GM12878 (cell line): ENCODE measurements at regions not wholly inside any gene's neighbourhood (a gene's known extent, or its start where the extent isn't known, plus 50 kb on each side); places are given as distances from the start of the nearest gene placed in this dataset.

Experiments used
- ATAC-seq: fragments of 200-7000 bp; cut with Tn5 transposase; 3 replicates; pipeline ENCODE4 v1.9.1; 2020; ENCODE audit warnings: mild to moderate bottlenecking, moderate library complexity
- BruUV-seq: library from RNA; stranded (reverse); fragments of 400-500 nt; replicated peaks from 2 replicates; lab custom pipeline; 2021; lab: Mats Ljungman, UMichigan
- CTCF ChIA-PET: fragments of 300-600 bp; sonication (Branson Sonifier 250); formaldehyde crosslinking; extraction: SDS; loops from one replicate; lab custom pipeline; 2021; ENCODE audit warnings: inconsistent platforms; lab: Yijun Ruan, JAX
- POLR2A ChIA-PET: fragments of 350-600 bp; formaldehyde crosslinking; extraction: SDS; loops from one replicate; lab custom pipeline; 2021; ENCODE audit warnings: inconsistent platforms; lab: Charles Lee
- RAD21 ChIA-PET: fragments of 300-600 bp; sonication (Branson Sonifier 250); formaldehyde crosslinking; loops from one replicate; lab custom pipeline; 2023; ENCODE audit warnings: antibody characterized with exemption; ENCODE audit not compliant: unreplicated experiment; lab: Charles Lee
- SMC1A ChIA-PET: fragments of 300-600 bp; sonication (Branson Sonifier 250); formaldehyde crosslinking; loops from one replicate; lab custom pipeline; 2023; ENCODE audit not compliant: unreplicated experiment, uncharacterized antibody; lab: Charles Lee
- DNase-seq: peaks from one replicate; pipeline ENCODE4 v3.0.0-alpha.2; 2011; ENCODE audit warnings: low read depth, low spot score
- FAIRE-seq: peaks from 3 replicates; lab custom pipeline; 2011; peaks lifted over from hg19 to GRCh38; lab: Jason Lieb, UNC
- H2AFZ ChIP-seq: 2 replicates; pipeline ENCODE4 v1.6.0; 2011; ENCODE audit warnings: low read depth, low read length, control low read depth; ENCODE audit not compliant: control insufficient read depth
- H3K27ac ChIP-seq: 2 replicates; pipeline ENCODE4 v1.5.1; 2011; ENCODE audit warnings: control low read depth; ENCODE audit not compliant: control insufficient read depth, insufficient read depth
- H3K27me3 ChIP-seq, 2 experiments: replicated peaks in 1 of 2; 2 replicates each; pipeline versions ENCODE4 v1.6.0 to v1.6.1; 2011; ENCODE audit warnings: low read length in 1 of 2; ENCODE audit not compliant: control insufficient read depth in 2 of 2, insufficient read depth in 2 of 2
- H3K36me3 ChIP-seq, 2 experiments: 2 replicates each; pipeline ENCODE4 v1.5.1; 2011; ENCODE audit warnings: low read length in 1 of 2; ENCODE audit not compliant: control insufficient read depth in 2 of 2, insufficient read depth in 2 of 2
- H3K4me1 ChIP-seq: 2 replicates; pipeline ENCODE4 v1.6.1; 2011; ENCODE audit warnings: mild to moderate bottlenecking, low read length, moderate library complexity, mixed read lengths; ENCODE audit not compliant: control insufficient read depth, insufficient read depth
- H3K4me2 ChIP-seq: 2 replicates; pipeline ENCODE4 v1.6.0; 2011; ENCODE audit warnings: control low read depth; ENCODE audit not compliant: control insufficient read depth, insufficient read depth
- H3K4me3 ChIP-seq: fragments of 200-600 bp; sonication (generic); 2 replicates; pipeline ENCODE4 v1.5.1; 2016
- H3K79me2 ChIP-seq: 2 replicates; pipeline ENCODE4 v1.6.0; 2011; ENCODE audit warnings: low read length; ENCODE audit not compliant: control insufficient read depth, insufficient read depth
- H3K9ac ChIP-seq: 2 replicates; pipeline ENCODE4 v1.8.0; 2011; ENCODE audit warnings: low read length, control low read depth, mixed read lengths; ENCODE audit not compliant: control insufficient read depth, insufficient read depth
- H3K9me3 ChIP-seq: replicated peaks from 3 replicates; pipeline ENCODE4 v1.5.1; 2011; ENCODE audit warnings: mild to moderate bottlenecking, low read length; ENCODE audit not compliant: control insufficient read depth, insufficient read depth
- H4K20me1 ChIP-seq: 2 replicates; pipeline ENCODE4 v1.6.0; 2011; ENCODE audit not compliant: control insufficient read depth, insufficient read depth
- BCL11A ChIP-seq: IDR thresholded peaks from 2 replicates; pipeline ENCODE4 v1.6.1; 2011; ENCODE audit warnings: low read depth, low read length
- BHLHE40 ChIP-seq, 2 experiments: fragments of 450-650 bp in 1 of 2; IDR thresholded peaks; 2 replicates each; pipeline ENCODE4 v1.6.1; 2011 to 2017; ENCODE audit warnings: low read depth in 2 of 2, borderline replicate concordance in 1 of 2, improper control_type of control experiment in 1 of 2, low read length in 1 of 2, mild to moderate bottlenecking in 1 of 2
- EGR1 ChIP-seq, 2 experiments: IDR thresholded peaks; 1 replicate in 1 of 2; 2 replicates in 1 of 2; pipeline ENCODE4 v1.6.1; 2011 to 2012; ENCODE audit warnings: low read depth in 2 of 2, low read length in 2 of 2, borderline replicate concordance in 1 of 2, mild to moderate bottlenecking in 1 of 2, moderate library complexity in 1 of 2
- ETV6 ChIP-seq, 2 experiments: fragments of 450-650 bp in 1 of 2; IDR thresholded peaks in 1 of 2; conservative IDR thresholded peaks in 1 of 2; 2 replicates each; pipeline ENCODE4 v1.6.1; 2014; ENCODE audit warnings: antibody characterized with exemption in 1 of 2, borderline replicate concordance in 1 of 2, low read depth in 1 of 2, mild to moderate bottlenecking in 1 of 2, moderate library complexity in 1 of 2
- GABPA ChIP-seq: IDR thresholded peaks from 2 replicates; pipeline ENCODE4 v1.6.1; 2014; ENCODE audit warnings: antibody characterized with exemption, low read depth, mild to moderate bottlenecking, inconsistent platforms
- JUND ChIP-seq: IDR thresholded peaks from 2 replicates; pipeline ENCODE4 v1.6.1; 2012; ENCODE audit warnings: low read depth, mild to moderate bottlenecking, low read length, improper control_type of control experiment, moderate library complexity
- KLF5 ChIP-seq: fragments of 450-650 bp; IDR thresholded peaks from 2 replicates; pipeline ENCODE4 v1.6.1; 2014; ENCODE audit warnings: mild to moderate bottlenecking; ENCODE audit not compliant: partially characterized antibody
- MLLT1 ChIP-seq: fragments of 450-650 bp; IDR thresholded peaks from 2 replicates; pipeline ENCODE4 v1.6.1; 2016; ENCODE audit warnings: mild to moderate bottlenecking
- RAD21 ChIP-seq: IDR thresholded peaks from 2 replicates; pipeline ENCODE4 v1.6.1; 2011; ENCODE audit warnings: mild to moderate bottlenecking, low read depth, low read length, moderate library complexity; ENCODE audit not compliant: insufficient read depth
- SP1 ChIP-seq: IDR thresholded peaks from one replicate; pipeline ENCODE4 v1.6.1; 2011; ENCODE audit warnings: low read depth, low read length
- STAT1 ChIP-seq: fragments of 450-650 bp; conservative IDR thresholded peaks from 2 replicates; pipeline ENCODE4 v1.6.1; 2014; ENCODE audit warnings: antibody characterized with exemption, mild to moderate bottlenecking
- ZBED1 ChIP-seq: IDR thresholded peaks from 2 replicates; pipeline ENCODE4 v1.6.1; 2016; ENCODE audit warnings: borderline replicate concordance
- ZNF687 ChIP-seq: fragments of 450-650 bp; IDR thresholded peaks from 2 replicates; pipeline ENCODE4 v1.6.1; 2017; ENCODE audit warnings: mild to moderate bottlenecking, moderate library complexity
- WGBS: methylation state at CpG from one replicate; pipeline ENCODE4 v1.1.6; 2016; ENCODE audit warnings: low lambda C conversion rate; ENCODE audit not compliant: insufficient replicate concordance, insufficient coverage; ENCODE audit errors: missing lambda C conversion rate; 5-methylcytosine and 5-hydroxymethylcytosine counted together
- in situ Hi-C: fragments of 300-500 bp; cut with MboI; formaldehyde crosslinking; loops from 9 replicates; pipeline ENCODE4 v1.14.3; 2018; ENCODE audit warnings: mixed read lengths
- intact Hi-C: fragments of 100-400 bp; cut with micrococcal nuclease; formaldehyde crosslinking; loops from one replicate; pipeline ENCODE4 v1.14.2; 2022; ENCODE audit not compliant: unreplicated experiment

GRCh38 chr14:39859314-39859713 is 427.1 kb upstream of the FBXO33 start (continued):
- TF ChIP-seq STAT1 (no peak), EGR1 (IDR thresholded peaks at IDR 0.05; ENCODE audit: borderline replicate concordance in 1 of 2, low read depth in 2 of 2, low read length in 2 of 2) (no peak), GABPA (no peak)

DNA sequence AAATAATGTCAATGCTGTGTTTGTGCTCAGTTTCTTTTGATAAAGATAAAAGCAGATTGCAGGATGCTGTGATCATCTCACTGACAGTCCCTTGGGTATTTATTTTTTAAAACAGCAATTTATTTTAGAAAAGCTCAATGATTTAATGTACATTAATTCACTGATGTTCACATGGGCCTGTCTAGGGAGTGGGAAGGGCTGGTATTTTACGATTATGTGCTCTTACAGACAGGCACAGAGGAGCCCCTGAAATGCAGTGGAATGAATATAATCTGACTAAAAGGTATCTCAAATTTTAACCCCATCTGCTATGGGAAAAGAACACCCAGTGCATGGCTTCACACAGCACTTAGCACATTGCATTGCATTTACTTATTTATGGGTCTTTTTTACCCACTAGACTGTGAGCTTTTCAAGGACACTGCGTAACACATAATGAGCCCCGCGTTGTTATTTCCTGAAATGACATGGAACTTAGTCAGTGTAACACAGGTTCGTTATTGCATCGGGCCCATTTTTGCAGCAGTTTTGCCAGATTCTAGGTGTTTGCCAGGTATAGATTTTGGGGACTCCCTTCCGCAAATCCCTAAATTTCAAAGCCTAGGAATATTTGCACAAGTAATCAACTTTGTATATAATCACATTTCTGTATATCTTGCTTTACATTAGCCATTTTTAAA is 425.3 kb upstream of the FBXO33 start:
- TF ChIP-seq BCL11A (no peak), BHLHE40 (IDR thresholded peaks at IDR 0.05; ENCODE audit: borderline replicate concordance in 1 of 2, low read depth in 2 of 2, low read length in 1 of 2) (no peak), KLF5 (no peak), MLLT1 (no peak), ZBED1 (no peak), SP1 (no peak), JUND (no peak), ETV6 (conservative IDR thresholded peaks at IDR 0.05 in 1 of 2, IDR thresholded peaks at IDR 0.05 in 1 of 2; ENCODE audit: borderline replicate concordance in 1 of 2, low read depth in 1 of 2) (no peak), ZNF687 (no peak), GABPA (no peak), RAD21 (no peak)
- Histone ChIP-seq H4K20me1 (no peaks in the 10 kb centered on the region), H3K4me2 (no peak overlapping the region), H3K9me3 (no peaks in the 10 kb centered on the region), H3K27me3 (no peaks in the 10 kb centered on the region), H3K36me3 (no peaks in the 10 kb centered on the region), H3K79me2 (no peaks in the 10 kb centered on the region), H3K9ac (no peak overlapping the region), H3K27ac (no peak overlapping the region), H2AFZ (no peak overlapping the region), H3K4me1 (no peaks in the 10 kb centered on the region), H3K4me3 (no peak overlapping the region)
- RAD21 ChIA-PET = interaction anchor here (0.6 kb wide), 1 partner anchor 679 kb away, joined by 3 read pairs; no protein-coding TSS in a partner anchor
- SMC1A ChIA-PET = interaction anchor here (0.9 to 2.0 kb wide), 2 partner anchors 11 to 21 kb away, joined by 3 to 5 read pairs; no protein-coding TSS in a partner anchor
- DNase-seq (no peak), FAIRE-seq (no peak), ATAC-seq (no peak)
- POLR2A ChIA-PET = no interaction called here
- CTCF ChIA-PET = no interaction called here
- intact Hi-C loops = no loop called here
- no TSS peak for BruUV-seq
- in situ Hi-C loops = no loop called here
- WGBS = 72% methylated on average over 7 of the region's 7 CpGs
